HG03354 (cell line): ENCODE measurements at regions not wholly inside any gene's neighbourhood (a gene's known extent, or its start where the extent isn't known, plus 50 kb on each side); places are given as distances from the start of the nearest gene placed in this dataset.
"Not testable (repeated sequence)": the region's sequence is repeated elsewhere in the genome, so short reads cannot be mapped to it uniquely, and the experiment has no call there.

Source experiments
- ATAC-seq: cut with Tn5 transposase; IDR thresholded peaks from one replicate; pipeline ENCODE4 v1.9.1; 2021; ENCODE audit warnings: mild to moderate bottlenecking; ENCODE audit not compliant: unreplicated experiment, poor library complexity, severe bottlenecking

DNA sequence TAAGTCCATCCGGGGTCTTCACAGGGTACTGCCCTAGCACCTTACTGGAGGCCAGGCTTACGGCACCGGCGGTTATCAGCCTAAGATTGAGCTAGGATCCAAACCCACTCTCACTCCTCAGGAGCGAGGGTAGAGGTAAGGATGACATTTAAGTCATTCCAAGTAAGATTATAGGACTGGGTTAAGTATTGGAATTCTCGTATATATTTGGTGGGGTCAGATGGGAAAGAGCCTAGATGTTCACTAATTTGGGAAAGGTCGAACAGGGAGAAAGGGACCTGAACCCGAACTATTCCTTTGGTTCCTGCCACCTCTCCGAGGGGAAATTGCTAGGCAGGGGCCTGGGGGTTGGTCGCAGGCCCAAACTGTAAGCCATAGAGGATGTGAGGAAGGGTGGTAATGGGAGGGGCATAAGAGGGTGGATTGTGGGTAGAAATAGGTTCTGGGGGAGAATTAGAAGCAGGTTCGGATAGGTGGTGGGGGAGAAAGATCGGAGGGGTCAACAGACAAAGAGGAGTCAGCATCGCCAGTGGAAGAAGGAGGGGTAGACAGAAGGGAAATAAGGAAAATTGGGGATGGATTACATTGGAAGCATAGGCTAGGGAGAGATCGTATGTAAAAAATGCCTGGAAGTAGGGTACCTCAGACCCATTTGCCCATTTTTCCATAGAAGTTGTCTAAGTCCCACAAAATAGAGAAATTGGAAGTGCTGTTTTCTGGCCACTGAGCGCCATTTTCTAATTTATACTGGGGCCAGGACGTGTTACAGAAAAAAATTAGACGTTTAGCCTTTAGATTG lies 747.1 kb upstream of the ADGRB3 start:
- ATAC-seq = no peak

- ATAC-seq = no peak
These were observed 747.7 kb upstream of the ADGRB3 start for GRCh38 chr6:67887419-67887746.

DNA sequence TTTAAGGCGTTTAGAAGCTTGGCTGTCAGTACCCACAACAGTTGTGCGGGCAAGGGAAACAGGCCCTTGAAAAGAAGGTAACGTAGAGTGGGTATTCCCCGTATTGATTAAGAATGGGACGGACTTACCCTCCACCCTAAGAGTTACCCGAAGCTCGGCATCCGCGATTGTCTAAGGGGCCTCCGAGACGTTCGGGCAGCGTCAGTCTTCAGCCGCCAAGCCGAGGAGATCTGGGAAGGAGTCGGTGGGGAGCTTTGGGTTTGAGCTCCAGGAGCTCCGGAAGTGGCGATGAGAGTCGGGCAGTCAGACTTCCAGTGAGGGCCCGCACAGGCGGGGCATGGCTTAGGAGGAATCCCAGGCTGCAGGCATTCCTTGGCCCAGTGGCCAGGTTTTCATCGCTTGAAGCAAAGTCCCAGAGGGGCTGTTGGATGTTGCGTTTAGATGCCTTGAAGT lies 748.2 kb upstream of the ADGRB3 start:
- no peak for ATAC-seq

- no peak for ATAC-seq
These were observed 748.9 kb upstream of the ADGRB3 start for GRCh38 chr6:67886036-67886707.

- no peak for ATAC-seq
These were observed 749.7 kb upstream of the ADGRB3 start for GRCh38 chr6:67885081-67886033.

- ATAC-seq = no peak
These were observed 750.6 kb upstream of the ADGRB3 start for GRCh38 chr6:67884442-67884841.

DNA sequence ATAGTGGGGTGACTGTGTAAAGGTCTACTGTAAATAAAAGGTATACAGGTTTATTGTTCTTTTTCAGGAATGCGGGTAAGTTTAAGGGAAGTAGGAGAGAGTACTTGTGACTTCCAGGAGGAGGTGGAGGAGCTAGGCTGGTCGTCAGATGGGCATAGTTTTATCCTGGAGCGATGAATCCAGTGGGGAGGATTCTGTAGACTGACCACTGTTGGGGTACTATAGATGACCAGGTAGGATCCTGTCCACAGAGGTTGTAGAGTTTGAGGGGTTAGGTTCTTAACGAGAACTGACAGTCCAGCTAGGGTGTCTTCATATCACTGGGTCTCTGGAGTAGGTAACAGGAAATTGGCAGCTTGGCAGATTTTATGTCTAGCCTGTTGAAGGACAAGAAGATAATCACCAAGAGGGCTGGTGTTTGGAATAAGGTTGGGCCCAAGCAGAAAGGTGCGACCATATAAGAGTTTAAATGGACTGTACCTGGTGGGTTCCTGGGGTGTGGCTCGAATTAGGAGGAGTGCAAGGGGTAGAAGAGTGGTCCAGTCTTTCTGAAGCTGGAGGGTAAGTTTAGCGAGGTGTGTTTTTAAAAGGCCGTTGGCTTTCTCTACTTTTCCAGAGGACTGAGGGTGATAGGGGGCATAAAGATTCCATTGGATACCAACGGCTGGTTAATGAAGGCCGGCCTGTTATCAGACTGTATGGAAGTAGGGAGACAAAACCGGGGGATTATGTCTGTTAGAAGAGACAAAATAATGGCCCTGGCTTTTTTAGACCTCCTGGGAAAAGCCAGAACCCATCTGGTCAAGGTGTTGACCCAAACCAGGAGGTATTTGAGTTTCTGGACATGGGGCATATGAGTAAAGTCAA lies 751.3 kb upstream of the ADGRB3 start:
- ATAC-seq = no peak

DNA sequence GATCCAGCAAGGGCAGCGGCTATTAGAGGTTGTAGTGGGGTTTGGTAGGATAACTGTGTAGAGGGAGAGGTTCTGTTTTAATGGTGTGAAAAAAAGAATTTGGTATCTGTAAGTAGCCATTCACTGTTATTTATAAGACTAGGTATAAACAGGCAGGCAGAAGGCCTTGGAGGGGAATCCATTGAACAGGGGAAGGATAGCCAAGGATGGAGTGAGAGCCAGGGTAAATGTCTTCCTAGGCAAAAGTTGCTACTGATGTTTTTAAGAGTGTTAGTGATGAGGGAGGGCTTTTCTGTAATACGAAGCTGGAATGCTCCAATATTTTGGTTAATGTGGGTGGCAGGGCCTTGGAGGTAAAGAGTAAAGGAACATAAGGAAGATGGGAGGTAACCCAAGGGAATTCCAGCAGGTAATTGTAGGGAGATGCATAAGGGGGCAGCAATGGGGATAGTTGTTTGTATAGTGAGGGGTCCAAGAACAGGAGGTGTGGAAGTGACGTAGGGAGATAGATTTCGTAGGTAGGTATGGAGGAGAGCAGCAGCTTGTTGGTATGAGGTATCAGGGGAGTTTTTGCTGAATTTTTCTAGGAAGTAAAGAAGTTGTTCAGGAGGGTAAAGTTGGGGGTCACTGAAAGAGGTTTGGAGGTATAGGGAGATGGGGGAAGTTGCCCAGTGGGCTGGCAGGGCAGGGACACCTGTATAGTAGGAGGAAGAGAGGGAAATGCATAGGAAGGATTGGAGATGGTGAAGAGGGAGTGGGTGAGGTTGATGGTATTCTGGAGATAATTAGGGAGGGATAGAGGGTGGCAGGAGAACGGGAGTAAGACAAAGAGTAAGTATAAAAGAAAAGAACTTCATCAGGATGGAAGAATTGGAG lies 752.4 kb upstream of the ADGRB3 start:
- ATAC-seq = no peak

- ATAC-seq = no peak
These were observed 753.4 kb upstream of the ADGRB3 start for GRCh38 chr6:67881706-67882065.

DNA sequence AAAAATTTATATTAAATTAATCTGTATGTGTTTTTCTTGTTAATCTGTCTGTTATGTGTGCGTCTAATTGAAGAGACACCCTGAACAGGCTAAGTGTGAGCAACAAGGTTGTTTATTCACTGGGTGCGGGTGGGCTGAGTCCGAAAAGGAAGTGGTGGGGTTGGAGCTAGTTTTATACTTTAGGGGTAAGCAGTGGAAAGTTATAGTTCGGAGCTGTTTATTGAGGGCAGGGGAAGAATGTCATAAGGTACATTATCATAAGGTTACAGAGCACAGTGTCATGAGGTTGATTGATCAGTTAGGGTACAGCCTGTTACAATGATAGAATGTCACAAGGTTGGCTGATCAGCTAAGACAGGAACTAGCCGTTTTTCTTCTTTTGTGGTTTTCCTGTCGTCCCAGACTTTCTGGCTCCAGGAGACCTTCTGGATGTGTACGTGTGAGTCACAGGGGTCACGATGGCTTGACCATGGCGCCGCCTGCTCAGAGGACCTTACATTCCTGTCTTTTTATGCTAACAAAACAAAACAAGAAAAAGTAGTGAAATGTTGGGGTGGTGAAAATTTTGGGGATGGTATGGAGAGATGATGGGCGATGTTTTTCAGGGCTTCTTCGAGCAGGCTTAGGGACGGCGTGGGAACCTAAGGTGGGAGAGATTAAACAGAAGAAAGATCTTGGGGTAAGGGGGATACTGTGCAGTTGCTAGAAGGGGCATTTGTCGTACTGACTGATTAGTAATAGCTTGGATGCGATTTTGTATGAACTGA lies 754.0 kb upstream of the ADGRB3 start:
- no peak for ATAC-seq

GRCh38 chr6:67880343-67880742 lies 754.7 kb upstream of the ADGRB3 start:
- ATAC-seq = not testable (repeated sequence)

GRCh38 chr6:67879928-67880327 lies 755.2 kb upstream of the ADGRB3 start:
- not testable (repeated sequence) for ATAC-seq

DNA sequence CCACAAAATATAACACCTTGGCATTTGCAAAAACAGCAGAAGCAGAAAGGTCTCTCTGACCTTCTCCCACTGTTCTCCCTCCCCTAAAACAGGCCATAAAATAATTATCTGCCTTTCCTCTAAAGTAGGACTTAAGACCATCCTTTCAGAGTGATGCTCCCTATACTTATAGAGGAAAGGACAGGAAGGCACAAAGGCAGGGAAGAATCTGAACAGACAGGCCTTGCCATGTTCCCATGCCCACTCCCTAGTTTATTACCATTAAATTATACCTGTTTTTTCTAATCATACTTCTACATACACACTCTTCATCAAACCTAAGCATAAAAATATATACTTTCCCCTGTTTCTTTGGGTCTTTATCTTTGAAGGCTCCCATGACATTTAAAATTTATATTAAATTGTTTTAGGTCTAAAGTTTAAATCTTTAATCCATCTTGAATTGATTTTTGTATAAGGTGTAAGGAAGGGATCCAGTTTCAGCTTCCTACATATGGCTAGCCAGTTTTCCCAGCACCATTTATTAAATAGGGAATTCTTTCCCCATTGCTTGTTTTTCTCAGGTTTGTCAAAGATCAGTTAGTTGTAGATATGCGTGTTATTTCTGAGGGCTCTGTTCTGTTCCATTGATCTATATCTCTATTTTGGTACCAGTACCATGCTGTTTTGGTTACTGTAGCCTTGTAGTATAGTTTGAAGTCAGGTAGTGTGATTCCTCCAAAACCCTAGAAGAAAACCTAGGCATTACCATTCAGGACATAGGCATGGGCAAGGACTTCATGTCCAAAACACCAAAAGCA lies 755.8 kb upstream of the ADGRB3 start:
- not testable (repeated sequence) for ATAC-seq

- ATAC-seq = not testable (repeated sequence)
These were observed 756.9 kb upstream of the ADGRB3 start for GRCh38 chr6:67878216-67878615.

- ATAC-seq = no peak
These were observed 757.8 kb upstream of the ADGRB3 start for GRCh38 chr6:67877288-67877687.

DNA sequence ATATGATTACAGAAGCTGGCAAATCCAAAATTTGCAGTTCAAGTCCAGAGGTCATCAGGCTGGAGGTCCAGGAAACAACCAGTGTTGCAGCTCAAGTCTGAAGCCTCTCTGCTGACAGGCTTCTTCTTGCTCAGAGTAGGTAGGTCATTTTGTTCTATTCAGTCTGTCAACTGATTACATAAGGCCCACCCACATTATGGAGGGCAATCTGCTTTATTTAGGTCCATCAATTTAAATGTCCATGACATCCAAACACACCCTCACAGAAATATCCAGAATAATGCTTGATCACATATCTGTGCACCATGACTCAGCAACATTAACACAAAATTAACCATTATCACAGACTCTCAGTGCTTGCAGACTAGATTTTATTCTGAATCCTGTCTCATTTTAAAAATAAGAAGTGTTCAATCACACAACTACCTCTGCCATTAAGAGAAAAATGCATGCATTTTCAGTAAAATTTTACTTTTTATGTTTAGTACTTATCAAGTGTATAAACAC lies 759.2 kb upstream of the ADGRB3 start:
- ATAC-seq = no peak

- no peak for ATAC-seq
These were observed 764.8 kb upstream of the ADGRB3 start for GRCh38 chr6:67870321-67870720.
